ENCODE measurements at regions not wholly inside any gene's neighbourhood (a gene's known extent, or its start where the extent isn't known, plus 50 kb on each side); places are given as distances from the start of the nearest gene placed in this dataset.

- TF ChIP-seq, protein P1, sequence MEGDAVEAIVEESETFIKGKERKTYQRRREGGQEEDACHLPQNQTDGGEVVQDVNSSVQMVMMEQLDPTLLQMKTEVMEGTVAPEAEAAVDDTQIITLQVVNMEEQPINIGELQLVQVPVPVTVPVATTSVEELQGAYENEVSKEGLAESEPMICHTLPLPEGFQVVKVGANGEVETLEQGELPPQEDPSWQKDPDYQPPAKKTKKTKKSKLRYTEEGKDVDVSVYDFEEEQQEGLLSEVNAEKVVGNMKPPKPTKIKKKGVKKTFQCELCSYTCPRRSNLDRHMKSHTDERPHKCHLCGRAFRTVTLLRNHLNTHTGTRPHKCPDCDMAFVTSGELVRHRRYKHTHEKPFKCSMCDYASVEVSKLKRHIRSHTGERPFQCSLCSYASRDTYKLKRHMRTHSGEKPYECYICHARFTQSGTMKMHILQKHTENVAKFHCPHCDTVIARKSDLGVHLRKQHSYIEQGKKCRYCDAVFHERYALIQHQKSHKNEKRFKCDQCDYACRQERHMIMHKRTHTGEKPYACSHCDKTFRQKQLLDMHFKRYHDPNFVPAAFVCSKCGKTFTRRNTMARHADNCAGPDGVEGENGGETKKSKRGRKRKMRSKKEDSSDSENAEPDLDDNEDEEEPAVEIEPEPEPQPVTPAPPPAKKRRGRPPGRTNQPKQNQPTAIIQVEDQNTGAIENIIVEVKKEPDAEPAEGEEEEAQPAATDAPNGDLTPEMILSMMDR (IDR thresholded peaks at IDR 0.05) = no peak
- no peak for TF ChIP-seq POLR2A (IDR thresholded peaks at IDR 0.05)
Measured at GRCh38 chr22:22075382-22076163, 93.0 kb upstream of the TOP3B start.

All from lower leg skin (tissue), 3 donors.